Astrocyte (in vitro differentiated cells and primary cell): ENCODE measurements at regions not wholly inside any gene's neighbourhood (a gene's known extent, or its start where the extent isn't known, plus 50 kb on each side); places are given as distances from the start of the nearest gene placed in this dataset.

Source experiments
- CTCF ChIP-seq: IDR thresholded peaks from 2 replicates; pipeline ENCODE4 v1.5.1; 2011; ENCODE audit warnings: low read depth, mild to moderate bottlenecking, inconsistent platforms, low read length, moderate library complexity; ENCODE audit not compliant: insufficient read depth
- EZH2 ChIP-seq: IDR thresholded peaks from 2 replicates; pipeline ENCODE4 v1.6.1; 2012; ENCODE audit warnings: mild to moderate bottlenecking, low read length, inconsistent platforms; ENCODE audit not compliant: insufficient read depth

GRCh38 chrX:43560247-43560946 lies 95.7 kb upstream of the MAOA start:
- TF ChIP-seq EZH2 = no peak
- no peak for TF ChIP-seq CTCF
